A673 (cell line): ENCODE measurements at regions not wholly inside any gene's neighbourhood (a gene's known extent, or its start where the extent isn't known, plus 50 kb on each side); places are given as distances from the start of the nearest gene placed in this dataset.

Experiments
- EZH2 ChIP-seq: fragments of 200-600 bp; sonication (generic); IDR thresholded peaks from 2 replicates; pipeline ENCODE4 v1.6.1; 2017; ENCODE audit warnings: borderline replicate concordance, low read depth, mild to moderate bottlenecking, mixed read lengths, antibody characterized with exemption, low read length; ENCODE audit not compliant: poor library complexity, severe bottlenecking
- TF ChIP-seq, protein P1 (sequence below): fragments of 300-800, 200-600 bp; sonication (generic); conservative IDR thresholded peaks from 2 replicates; pipeline ENCODE4 v1.5.1; 2017; ENCODE audit warnings: low read depth, mild to moderate bottlenecking, antibody characterized with exemption, low read length, moderate library complexity, mixed read lengths

DNA sequence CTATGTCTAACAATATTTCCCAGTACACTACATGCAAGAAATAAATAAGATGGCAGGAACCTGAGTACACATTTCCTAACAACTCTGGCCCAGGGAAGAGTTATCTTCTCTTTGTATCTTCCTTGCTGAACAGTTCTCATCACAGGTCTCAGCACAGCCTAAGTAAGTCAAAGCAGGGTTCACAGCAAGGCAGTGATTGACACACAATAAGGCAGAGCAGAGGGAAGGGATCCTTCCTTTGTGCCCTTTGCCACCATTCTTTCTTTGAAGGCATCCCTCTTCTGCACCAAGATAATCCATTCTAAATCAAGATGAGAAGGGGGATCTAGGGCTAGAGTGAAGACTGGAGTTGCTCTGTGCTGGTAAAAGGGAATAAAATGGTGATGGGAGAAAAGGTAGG is 73.4 kb upstream of the TRPC4 start:
- TF ChIP-seq, protein P1, sequence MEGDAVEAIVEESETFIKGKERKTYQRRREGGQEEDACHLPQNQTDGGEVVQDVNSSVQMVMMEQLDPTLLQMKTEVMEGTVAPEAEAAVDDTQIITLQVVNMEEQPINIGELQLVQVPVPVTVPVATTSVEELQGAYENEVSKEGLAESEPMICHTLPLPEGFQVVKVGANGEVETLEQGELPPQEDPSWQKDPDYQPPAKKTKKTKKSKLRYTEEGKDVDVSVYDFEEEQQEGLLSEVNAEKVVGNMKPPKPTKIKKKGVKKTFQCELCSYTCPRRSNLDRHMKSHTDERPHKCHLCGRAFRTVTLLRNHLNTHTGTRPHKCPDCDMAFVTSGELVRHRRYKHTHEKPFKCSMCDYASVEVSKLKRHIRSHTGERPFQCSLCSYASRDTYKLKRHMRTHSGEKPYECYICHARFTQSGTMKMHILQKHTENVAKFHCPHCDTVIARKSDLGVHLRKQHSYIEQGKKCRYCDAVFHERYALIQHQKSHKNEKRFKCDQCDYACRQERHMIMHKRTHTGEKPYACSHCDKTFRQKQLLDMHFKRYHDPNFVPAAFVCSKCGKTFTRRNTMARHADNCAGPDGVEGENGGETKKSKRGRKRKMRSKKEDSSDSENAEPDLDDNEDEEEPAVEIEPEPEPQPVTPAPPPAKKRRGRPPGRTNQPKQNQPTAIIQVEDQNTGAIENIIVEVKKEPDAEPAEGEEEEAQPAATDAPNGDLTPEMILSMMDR, result no peak
- TF ChIP-seq EZH2, result no peak
